Suprapubic skin (tissue), 4 donors: ENCODE measurements at regions not wholly inside any gene's neighbourhood (a gene's known extent, or its start where the extent isn't known, plus 50 kb on each side); places are given as distances from the start of the nearest gene placed in this dataset.

ENCODE experiments used
- POLR2A ChIP-seq, 2 donors: fragments of 450-650 bp; IDR thresholded peaks; one replicate each; pipeline ENCODE4 v1.6.1; 2017; ENCODE audit warnings: antibody characterized with exemption in 2 of 2, mild to moderate bottlenecking in 2 of 2, moderate library complexity in 2 of 2
- POLR2AphosphoS5 ChIP-seq, 3 donors: sonication (generic); formaldehyde crosslinking; IDR thresholded peaks; one replicate each; pipeline ENCODE4 v1.6.1; 2017; ENCODE audit warnings: antibody characterized with exemption in 3 of 3
- TF ChIP-seq, protein P1 (sequence below), 2 donors: fragments of 200-600 bp in 1 of 2; fragments of 450-650 bp in 1 of 2; sonication (generic) in 1 of 2; IDR thresholded peaks; one replicate each; pipeline ENCODE4 v1.5.1; 2016 to 2019; ENCODE audit warnings: antibody characterized with exemption in 2 of 2, mild to moderate bottlenecking in 1 of 2, moderate library complexity in 1 of 2

DNA sequence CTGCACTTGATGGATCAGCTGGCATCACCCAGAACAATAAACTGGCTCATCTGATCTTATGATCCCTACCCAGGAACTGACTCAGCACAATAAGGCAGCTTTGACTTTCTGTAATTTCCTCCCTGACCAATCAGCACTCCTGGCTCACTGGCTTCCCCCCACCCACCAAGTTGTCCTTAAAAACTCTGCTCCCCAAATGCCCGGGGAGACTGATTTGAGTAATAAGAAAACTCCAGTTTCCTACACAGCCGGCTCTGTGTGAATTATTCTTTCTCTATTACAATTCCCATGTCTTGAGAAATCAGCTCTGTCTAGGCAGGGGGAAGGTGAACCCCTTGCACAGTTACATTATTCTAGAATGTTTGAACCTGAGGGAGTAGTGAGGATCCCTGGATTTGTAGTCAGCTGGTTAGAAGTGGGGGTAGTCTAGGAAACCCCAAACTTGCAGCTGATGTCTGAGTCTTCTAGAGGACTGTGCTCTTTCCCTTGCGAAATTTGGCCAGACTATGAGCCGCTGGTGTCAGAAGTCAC, 111.7 kb upstream of the NEK6 start:
- TF ChIP-seq, protein P1, sequence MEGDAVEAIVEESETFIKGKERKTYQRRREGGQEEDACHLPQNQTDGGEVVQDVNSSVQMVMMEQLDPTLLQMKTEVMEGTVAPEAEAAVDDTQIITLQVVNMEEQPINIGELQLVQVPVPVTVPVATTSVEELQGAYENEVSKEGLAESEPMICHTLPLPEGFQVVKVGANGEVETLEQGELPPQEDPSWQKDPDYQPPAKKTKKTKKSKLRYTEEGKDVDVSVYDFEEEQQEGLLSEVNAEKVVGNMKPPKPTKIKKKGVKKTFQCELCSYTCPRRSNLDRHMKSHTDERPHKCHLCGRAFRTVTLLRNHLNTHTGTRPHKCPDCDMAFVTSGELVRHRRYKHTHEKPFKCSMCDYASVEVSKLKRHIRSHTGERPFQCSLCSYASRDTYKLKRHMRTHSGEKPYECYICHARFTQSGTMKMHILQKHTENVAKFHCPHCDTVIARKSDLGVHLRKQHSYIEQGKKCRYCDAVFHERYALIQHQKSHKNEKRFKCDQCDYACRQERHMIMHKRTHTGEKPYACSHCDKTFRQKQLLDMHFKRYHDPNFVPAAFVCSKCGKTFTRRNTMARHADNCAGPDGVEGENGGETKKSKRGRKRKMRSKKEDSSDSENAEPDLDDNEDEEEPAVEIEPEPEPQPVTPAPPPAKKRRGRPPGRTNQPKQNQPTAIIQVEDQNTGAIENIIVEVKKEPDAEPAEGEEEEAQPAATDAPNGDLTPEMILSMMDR (IDR thresholded peaks at IDR 0.05) = no peak
- TF ChIP-seq POLR2A (IDR thresholded peaks at IDR 0.05) (no peak), POLR2AphosphoS5 (IDR thresholded peaks at IDR 0.05) (no peak)
